HG02642 (cell line): ENCODE measurements at regions not wholly inside any gene's neighbourhood (a gene's known extent, or its start where the extent isn't known, plus 50 kb on each side); places are given as distances from the start of the nearest gene placed in this dataset.
"Not testable (repeated sequence)": the region's sequence is repeated elsewhere in the genome, so short reads cannot be mapped to it uniquely, and the experiment has no call there.

Experiments used
- ATAC-seq: cut with Tn5 transposase; IDR thresholded peaks from one replicate; pipeline ENCODE4 v1.9.1; 2021; ENCODE audit warnings: mild to moderate bottlenecking; ENCODE audit not compliant: unreplicated experiment, poor library complexity

DNA sequence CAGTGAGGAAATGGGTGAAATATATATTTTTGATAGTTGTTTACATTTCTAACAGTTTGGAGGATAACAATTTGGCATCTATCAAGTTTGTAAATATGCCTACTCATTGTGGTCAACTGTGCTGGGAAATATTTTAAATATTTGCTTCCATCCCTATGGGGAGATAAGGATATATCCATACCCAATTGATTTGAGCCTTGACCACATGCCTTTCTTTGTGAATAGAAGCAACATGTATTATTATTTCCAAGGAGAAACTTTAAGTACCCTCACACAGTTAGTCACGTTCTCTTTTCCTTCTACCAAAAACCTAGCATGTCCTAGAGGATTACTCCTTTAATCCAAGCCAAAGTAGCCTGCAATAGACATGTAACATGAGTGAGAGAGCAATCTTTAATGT, 245.4 kb upstream of the CBLB start:
- no peak for ATAC-seq

DNA sequence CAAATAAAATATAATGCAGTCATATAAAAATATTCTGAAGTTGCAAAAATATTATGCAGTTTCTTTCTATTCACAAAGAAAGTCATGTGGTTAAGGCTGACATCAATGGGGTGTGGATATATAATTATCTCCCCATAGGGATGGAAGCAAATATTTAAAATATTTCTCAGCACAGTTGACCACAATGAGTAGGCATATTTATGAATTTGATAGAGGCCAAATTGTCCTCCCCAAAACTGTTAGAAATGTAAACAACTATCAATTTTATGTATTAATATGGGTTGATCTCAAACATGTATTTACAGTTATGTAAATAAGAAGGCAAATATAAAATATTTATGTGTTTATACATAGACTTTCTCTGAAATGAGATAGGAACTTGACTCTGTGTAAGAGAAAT, 246.0 kb upstream of the CBLB start:
- no peak for ATAC-seq

DNA sequence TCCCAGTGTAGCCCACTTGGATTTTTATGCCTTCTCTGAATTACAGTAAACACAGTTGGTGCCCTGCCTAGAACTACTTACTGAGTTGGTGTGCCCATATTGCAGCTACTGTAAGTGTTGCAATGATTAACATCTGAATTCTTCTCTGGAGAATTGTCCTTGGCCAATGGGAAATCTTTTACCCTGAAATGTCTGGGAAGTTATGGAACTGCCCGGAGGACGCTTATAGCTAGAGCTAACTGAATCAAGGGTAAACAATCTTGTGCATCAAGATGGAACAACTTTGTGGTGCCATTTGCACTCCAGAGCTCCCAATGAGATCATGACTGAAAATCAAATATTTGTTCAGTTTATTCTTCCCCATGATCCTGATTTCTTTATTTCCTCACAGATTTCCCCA, 246.7 kb upstream of the CBLB start:
- ATAC-seq = no peak

DNA sequence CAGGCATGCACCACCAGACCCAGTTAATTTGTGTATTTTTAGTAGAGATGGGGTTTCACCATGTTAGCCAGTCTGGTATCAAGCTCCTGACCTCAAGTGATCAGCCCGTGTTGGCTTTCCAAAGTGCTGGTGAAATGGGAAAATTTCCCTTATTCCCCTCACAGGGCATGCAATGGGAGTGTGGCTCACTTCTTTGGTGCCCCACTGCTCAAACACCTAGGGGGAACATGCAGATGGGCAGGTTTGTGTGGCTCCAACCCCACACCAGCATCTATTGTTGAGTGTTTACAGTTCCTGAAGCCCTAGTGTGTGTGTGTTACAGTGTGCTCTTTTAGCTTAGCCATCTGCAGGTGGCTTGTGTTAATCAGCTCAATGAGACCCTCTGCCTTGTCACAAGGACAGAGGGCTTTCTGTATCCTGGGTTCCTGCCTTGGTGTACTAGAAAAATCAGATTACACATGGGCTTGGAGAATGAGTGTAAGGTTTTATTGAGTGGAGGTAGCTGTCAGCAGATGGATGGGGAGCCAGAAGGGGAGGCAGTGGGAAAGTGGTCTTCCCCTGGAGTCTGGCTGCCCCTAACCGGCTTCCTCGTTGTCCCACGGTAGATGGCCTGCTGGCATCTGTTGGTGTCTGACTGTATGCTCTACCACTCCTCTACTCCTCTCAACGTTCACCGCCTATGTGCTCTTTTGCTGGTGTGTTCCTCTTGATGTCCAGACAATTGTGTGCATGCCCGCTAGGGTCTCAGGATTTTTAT, 248.1 kb upstream of the CBLB start:
- ATAC-seq = no peak

DNA sequence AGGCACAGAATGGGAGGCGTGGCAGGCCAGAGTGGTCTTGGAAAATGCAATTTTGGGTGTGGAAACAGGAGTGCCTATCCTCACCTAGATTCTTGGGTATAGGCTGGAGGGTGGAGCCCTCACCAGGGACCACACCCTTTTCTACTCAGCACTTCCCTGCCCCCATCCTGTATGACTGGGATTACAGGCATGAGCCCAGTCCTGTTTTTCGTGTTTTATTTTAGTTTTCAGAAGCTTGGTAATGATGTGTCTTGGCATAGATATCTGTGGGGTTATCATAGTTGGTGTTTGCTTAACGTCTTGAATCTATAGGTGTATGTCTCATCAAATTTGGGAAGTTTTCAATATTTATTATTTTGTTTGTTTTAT, 248.7 kb upstream of the CBLB start:
- ATAC-seq = no peak

DNA sequence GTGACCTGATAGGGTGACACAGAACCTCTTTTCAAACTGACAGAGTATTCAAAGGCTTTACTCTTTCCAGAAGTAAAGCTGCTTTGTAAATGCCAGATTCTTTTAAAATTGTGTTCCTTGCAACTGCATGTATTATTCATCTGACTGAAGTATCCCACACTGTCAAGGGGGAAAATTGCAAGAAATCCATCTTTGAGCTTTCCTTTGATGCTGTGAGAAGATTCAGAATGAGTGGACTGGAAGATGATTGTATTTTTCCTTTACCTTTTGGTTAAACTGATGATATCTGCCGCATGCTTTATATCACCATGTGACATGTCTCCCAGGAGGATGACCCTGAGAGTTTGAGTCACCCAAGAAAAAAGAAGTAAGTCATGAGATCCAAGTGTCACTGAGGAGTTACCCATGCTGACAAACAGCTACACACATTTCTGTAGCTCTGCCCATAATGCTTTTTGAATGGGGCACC, 250.8 kb upstream of the CBLB start:
- ATAC-seq = no peak

DNA sequence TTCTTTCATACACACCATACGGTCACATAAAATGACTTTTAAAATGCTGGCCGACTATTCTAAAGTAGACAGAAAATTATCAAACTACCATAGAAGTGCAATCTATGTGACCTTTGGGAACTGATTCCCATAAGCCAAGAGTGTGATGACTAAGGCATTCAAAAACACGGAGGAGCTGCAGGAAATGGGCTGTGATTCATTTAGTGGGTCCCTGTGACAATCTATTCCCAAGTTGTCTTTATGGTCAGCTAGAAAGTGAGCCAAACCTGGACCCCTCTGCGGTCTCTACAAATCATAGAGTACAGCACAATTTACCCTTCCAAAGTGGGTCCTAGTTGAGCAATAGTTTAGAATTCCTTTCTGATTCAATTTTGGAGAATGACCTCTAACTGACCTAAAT, 251.5 kb upstream of the CBLB start:
- no peak for ATAC-seq

DNA sequence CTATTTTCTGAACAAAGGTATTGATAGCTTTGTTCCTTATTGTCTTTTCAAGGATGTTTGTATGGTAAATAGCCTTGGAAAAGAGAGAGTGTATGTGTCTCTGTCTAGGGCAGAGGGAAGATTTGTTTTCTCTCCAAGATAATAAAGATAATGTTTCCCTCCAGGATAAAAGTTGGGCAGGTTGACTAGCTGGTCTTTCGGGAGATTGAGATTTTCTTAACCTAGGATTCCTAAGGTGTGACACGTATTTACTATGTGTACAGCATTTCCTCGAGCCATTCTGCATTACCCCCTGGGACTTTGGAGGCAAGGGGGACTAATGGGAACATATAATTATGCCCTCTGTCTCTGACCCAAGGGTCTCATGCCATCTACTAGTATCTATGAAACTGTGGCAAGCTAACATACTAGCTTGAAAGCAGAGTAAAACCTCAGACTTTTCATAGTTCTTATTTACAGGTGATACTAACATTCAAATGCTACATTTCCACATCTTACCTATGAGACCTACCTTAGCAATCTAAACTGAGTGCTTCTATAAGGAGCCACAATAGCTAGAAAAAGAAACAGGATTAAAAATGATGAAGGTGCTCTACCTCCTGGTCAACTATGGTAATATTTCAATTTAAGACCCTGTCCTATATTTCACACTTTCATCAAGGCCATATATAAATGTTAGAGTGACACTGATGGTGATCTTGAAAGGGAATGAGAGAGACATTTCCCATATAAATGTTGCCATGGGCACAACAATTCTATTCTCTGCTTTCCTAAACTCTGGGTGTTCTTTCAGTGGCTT, 252.9 kb upstream of the CBLB start:
- ATAC-seq = no peak

DNA sequence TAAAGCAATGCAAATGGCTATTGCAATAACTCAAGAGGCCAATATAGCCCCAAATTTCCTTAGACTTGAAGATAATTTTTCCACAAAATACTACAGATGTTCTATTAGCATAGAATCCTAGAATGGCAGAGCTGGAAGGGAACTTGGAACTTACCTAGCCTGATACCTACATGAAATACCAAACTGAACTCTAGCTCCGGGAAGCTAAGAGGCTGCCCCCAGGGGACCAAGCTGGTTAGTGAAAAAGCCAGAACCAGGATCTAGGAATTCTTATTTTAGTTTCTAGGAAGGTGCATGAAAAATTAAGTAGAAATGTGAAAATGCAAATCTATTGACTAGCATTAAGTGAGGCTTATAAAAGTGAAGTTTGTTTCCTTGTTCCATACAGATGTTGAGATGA, 256.0 kb upstream of the CBLB start:
- ATAC-seq = no peak

DNA sequence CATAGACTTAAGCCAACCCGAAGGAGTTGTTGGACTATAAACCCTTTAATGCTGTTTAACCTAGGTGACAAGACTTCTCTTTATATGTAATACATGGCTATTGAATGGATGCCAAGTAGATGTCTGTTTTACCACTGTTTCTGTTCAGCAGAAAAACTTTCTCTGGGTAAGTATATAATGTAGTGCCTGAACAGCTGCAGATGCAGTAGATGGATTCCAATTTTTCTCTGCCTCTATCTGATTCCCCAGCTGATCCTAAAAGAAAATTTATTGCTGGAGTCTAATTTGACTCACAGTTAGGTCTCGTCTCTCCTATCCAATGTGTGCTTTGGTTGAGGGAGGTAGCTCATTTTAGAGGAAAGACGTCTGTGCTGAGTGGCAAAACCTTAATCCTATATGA, 256.5 kb upstream of the CBLB start:
- ATAC-seq = no peak

DNA sequence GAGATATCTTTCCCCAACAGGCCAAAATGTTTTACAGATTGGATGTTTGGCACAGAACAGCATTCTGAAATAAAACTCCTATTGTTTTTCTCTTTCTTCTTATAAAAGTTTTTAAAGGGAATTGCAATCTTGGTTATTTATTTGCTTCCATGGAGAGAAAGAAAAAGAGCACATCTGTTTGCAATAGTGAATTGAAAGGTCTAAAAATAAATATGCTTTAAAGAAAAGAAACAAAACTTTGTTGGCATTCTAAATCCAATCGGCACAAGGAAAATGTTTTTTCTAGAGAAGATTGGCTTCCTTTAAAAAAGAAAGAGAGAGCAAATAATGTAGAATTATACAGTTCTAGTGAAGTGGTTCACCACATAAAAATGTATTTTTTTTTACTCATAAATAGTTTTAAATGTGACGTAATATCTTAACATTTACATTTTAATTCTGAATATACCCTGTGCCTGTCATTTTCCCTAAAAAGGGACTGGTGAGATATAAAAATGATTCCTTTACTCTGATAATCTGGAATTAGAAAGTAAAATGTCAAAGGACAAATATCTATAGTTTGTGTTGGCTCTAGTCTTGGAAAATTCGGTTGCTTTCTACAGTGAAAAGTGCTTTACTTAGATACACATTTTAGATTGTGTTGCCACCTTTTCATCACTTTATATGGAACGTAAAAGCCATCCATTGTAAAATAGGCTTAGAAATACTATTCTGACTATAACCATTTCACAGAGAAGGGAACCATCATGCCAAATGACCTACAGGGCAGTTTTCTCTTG, 257.4 kb upstream of the CBLB start:
- no peak for ATAC-seq

DNA sequence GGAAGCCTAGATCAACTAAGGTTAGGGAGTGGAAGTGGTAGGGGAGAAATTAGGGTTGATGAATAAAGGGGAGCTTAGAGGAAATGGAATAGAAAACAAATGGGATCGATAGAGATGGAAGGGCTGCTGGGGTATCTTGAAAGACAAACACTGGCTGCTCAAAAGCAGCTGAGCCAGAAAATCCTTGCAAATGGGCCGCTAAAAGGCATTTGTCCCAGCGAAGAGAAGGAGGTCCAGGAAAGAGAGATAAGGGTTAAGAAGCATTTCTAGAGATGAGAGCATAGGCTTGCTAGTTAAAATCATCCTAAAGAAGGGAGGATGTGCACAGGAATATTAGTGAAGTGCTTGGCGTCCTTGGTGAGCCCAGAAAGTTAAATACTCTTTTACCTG, 258.0 kb upstream of the CBLB start:
- ATAC-seq = no peak

DNA sequence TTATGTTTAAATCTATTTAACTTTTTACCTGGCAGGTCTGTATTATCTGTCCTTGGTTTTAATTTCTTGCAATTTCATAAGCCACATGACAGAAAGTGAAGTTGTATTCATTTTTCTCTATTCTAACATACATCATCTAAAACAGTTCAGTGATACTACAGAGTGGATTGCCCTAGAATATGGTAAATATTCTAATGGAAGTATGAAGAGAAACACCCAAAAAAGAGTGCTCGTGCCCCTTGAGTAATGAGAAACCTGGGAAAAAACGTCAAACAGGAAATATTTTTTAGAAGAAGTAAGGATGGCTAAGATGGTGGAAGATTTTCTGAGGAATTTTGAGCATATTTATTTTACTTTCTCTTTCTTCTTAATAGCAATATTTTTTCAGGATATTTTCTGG, 261.1 kb upstream of the CBLB start:
- no peak for ATAC-seq

DNA sequence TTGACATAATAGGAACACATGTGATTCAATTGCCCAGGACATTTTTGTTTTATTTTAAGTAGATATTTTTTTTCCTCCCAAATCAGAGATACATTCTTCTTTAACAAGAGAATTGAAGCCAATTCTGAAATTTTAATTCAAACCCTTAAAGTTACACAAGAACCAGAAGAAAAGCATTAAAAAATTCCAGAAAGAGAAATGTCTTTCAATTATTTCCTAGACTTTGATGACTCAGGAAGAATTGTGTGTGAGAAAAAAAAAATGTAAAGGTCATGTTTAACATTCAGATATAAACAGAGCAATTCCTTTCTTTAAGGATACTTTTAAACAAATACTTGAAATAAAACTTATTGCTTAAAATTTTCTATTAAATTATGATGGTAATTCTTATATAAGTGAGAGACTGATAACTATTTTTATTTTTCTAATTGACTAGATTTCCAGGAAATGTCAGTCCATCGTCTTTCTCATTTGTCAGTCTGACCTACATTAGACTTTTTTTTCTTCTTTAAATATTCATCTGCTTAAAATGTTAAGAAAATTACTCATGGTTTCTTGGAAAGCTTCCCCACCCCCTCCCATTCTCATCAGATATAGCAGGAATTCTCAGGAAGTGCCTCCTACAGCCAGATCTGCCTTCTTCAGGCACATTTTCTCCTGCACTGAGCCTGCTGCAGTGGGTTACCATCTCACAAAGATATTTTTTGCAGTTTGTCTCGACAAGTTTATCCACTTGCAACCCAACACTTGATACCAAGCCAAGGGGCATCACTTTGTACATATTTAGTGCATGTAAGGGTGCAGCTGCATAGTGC, 261.8 kb upstream of the CBLB start:
- ATAC-seq = no peak

DNA sequence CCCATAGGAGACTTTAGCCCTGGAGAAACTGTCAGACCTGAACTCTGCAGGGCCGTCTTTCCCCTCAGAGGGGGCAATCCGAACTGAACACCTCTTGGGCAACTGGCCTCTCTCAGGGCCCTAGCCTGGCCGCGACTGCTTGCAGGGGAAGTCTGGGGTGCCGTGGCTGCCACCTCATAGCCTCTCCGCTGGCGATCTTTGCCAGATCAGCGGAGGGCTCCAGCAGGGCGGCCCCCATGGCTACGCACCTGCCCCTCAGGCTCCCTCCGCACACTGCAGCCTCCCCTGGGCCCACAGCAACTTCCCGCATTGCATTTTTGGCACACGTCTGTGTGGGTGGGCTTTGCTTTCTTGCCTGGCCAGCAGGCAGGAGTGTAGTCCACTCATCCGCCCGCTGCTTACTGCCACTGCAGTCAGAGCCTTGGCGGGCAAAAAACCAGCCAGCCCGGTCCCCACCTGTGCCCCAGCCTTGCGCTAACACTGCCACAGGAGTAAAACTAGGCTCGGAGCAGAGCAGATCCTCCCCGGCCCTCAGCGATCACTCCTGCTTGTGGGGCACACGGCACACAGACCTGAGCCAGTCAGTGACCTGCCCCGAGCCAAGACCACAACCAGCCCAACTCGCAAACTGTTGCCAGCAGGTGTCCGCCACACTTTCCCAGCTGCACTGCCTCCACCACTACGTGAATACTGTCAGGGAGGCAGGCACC, 266.8 kb upstream of the CBLB start:
- no peak for ATAC-seq

DNA sequence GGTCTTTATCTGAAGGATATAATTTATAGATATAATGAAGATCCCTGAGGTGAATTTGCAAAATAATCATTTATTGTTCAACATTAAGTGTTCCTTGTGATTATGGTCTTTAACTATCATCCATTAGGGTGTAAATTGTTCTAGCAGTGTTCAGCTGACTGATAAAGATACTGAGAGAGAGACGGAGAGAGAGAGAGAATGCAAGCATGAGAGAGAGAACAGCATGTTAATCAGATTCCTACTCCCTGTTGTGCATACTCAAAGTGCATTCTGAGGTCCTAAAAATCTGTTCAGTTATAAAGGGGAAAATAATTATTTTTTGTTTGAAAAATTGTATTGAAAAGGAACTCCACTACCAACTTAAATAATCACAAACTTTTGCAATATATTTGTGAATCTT, 271.0 kb upstream of the CBLB start:
- no peak for ATAC-seq

DNA sequence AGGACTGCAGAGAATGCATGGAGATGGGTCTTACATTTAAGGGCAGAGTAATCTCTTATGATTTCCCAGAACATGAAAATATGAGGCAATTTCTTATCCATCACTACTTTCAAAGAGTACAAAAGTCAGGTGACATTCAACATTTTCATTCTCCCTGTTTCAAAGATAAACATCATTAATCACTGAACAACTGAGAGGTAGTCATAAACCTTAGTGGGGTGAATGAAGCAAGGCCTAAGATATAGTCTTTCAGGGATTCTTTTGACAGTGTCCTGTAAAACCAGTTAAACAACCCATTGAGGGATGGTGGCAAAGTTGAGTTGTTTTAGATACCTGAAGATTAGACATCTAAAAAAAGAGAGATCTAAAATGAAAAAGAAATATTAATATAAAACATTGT, 271.6 kb upstream of the CBLB start:
- no peak for ATAC-seq

DNA sequence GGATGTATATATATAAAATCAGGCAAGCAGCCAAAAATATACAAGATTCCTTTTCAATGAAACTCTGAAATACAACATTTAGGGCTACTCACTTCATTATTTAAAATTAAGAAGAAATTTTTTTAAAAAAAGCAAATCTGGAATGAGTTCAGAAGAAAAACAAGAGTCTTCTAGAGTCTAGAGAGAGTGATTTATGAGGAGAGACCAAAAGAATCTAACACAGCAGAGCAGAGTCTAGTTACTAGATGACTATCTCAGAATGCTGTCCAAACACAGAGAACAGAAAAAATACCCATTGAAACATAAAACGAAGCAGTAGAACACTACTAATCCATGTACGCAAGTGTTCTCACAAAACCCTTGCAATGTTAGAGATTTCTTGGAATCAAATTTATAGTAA, 275.2 kb upstream of the CBLB start:
- ATAC-seq = no peak

DNA sequence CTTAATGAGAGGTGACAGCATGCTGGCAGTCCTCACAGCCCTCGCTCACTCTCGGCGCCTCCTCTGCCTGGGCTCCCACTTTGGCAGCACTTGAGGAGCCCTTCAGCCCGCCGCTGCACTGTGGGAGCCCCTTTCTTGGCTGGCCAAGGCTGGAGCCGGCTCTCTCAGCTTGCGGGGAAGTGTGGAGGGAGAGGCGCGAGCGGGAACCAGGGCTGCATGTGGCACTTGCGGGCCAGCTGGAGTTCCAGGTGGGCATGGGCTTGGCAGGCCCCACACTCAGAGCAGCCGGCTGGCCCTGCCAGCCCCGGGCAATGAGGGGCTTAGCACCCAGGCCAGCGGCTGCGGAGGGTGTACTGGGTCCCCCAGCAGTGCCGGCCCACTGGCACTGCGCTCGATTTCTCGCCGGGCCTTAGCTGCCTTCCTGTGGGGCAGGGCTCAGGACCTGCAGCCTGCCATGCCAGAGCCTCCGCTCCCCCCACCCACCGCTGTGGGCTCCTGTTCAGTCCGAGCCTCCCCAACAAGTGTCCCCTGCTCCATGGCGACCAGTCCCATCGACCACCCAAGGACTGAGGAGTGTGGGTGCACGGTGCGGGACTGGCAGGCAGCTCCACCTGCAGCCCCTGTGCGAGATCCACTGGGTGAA, 279.7 kb upstream of the CBLB start:
- ATAC-seq = not testable (repeated sequence)
